AG04449 (cell line): ENCODE measurements at regions not wholly inside any gene's neighbourhood (a gene's known extent, or its start where the extent isn't known, plus 50 kb on each side); places are given as distances from the start of the nearest gene placed in this dataset.
A peak's percentile ranks its signal among the peaks of the same experiment; 100 is the strongest.

Experiments
- CTCF ChIA-PET: fragments of 350-600 bp; formaldehyde crosslinking; extraction: SDS; loops from one replicate; lab custom pipeline; 2021; ENCODE audit warnings: antibody characterized with exemption; lab: Yijun Ruan, JAX
- POLR2A ChIA-PET: fragments of 400-600, 350-600 bp; formaldehyde crosslinking; extraction: SDS; loops from one replicate; lab custom pipeline; 2020; ENCODE audit warnings: antibody characterized with exemption, inconsistent platforms; lab: Yijun Ruan, JAX
- DNase-seq: peaks from one replicate; pipeline ENCODE4 v3.0.0-alpha.2; 2010; ENCODE audit warnings: low read depth, low spot score
- H3K4me3 ChIP-seq: 2 replicates; pipeline ENCODE4 v1.5.1; 2011; ENCODE audit warnings: low read depth, mild to moderate bottlenecking, control low read depth, low read length
- CTCF ChIP-seq: IDR thresholded peaks from one replicate; pipeline ENCODE4 v1.5.1; 2011; ENCODE audit warnings: mild to moderate bottlenecking, moderate library complexity, low read length, control low read depth, inconsistent platforms; ENCODE audit not compliant: insufficient read depth; ENCODE audit errors: missing control alignments

GRCh38 chr12:44961887-44962286 lies 85.8 kb upstream of the NELL2 start:
- CTCF ChIA-PET, result interaction anchor here (1.4 kb wide), 1 partner anchor 13 kb away, joined by 4 read pairs; no protein-coding TSS in a partner anchor
- H3K4me3 ChIP-seq, result no peak overlapping the region
- TF ChIP-seq CTCF, result no peak
- POLR2A ChIA-PET, result no interaction called here
- no peak for DNase-seq

GRCh38 chr12:44960856-44961255 lies 84.7 kb upstream of the NELL2 start:
- ChIA-PET CTCF (no interaction called here), POLR2A (no interaction called here)
- H3K4me3 ChIP-seq, result no peak overlapping the region
- no peak for TF ChIP-seq CTCF
- no peak for DNase-seq

- DNase-seq, result no peak
- ChIA-PET POLR2A (no interaction called here), CTCF (interaction anchor here (2.4 kb wide), 1 partner anchor 12 kb away, joined by 14 read pairs; no protein-coding TSS in a partner anchor)
- TF ChIP-seq CTCF, result no peak
- no peak overlapping the region for H3K4me3 ChIP-seq
Observed at GRCh38 chr12:44960423-44960822, 84.3 kb upstream of the NELL2 start.

GRCh38 chr12:44947163-44947562 lies 71.0 kb upstream of the NELL2 start:
- POLR2A ChIA-PET, result no interaction called here
- TF ChIP-seq CTCF, result no peak
- no peak overlapping the region for H3K4me3 ChIP-seq
- CTCF ChIA-PET, result no interaction called here
- no peak for DNase-seq

GRCh38 chr12:44942714-44943113 lies 66.6 kb upstream of the NELL2 start:
- TF ChIP-seq CTCF, result no peak
- DNase-seq, result no peak
- POLR2A ChIA-PET, result no interaction called here
- CTCF ChIA-PET, result interaction anchor here (1.2 kb wide), 1 partner anchor 12 kb away, joined by 5 read pairs; no protein-coding TSS in a partner anchor
- H3K4me3 ChIP-seq, result no peak overlapping the region

GRCh38 chr12:44930972-44931600 lies 55.0 kb upstream of the NELL2 start:
- POLR2A ChIA-PET, result no interaction called here
- CTCF ChIA-PET, result interaction anchor here (0.9 to 1.8 kb wide), 12 partner anchors 11 to 976 kb away, joined by 3 to 10 read pairs (median 5); partner anchors contain the start of gene NELL2
- TF ChIP-seq CTCF, result no peak

More at GRCh38 chr12:44930972-44931600, 55.0 kb upstream of the NELL2 start:
- no peak overlapping the region for H3K4me3 ChIP-seq
- peak; percentile 26 for DNase-seq
